ENCODE measurements at regions not wholly inside any gene's neighbourhood (a gene's known extent, or its start where the extent isn't known, plus 50 kb on each side); places are given as distances from the start of the nearest gene placed in this dataset.
A peak's percentile ranks its signal among the peaks of the same experiment; 100 is the strongest.

GRCh38 chr10:34886906-34887642 lies 72.0 kb upstream of the PARD3 start:
- no peak overlapping the region for H3K4me2 ChIP-seq (ENCODE audit: low read depth, low read length)
- in situ Hi-C loops (cut with HindIII; ENCODE audit: extremely low pct_ligation_motif_present, low pct_unique_long_range_greater_than_20kb) (no loop called here), intact Hi-C loops (cut with micrococcal nuclease; ENCODE audit: unreplicated experiment) (no loop called here)
- no peaks in the 10 kb centered on the region for H3K9me3 ChIP-seq (ENCODE audit: low read length)
- BruUV-seq (replicated peaks), result no TSS peak
- H3K27me3 ChIP-seq (ENCODE audit: control insufficient read depth in 1 of 2, insufficient read depth in 2 of 2, low read length in 2 of 2), result peaks cover 0 to 3% of the 10 kb centered on the region in 2 experiments; a peak in 3 of 5 replicates
- CTCF ChIA-PET (ENCODE audit: low intra/inter-chr PET ratio, low total read pairs), result no interaction called here
- no peaks in the 10 kb centered on the region for H3K79me2 ChIP-seq (ENCODE audit: insufficient read depth, low read length)
- H3K4me3 ChIP-seq (replicated peaks in 1 of 3; ENCODE audit: insufficient read depth in 1 of 3, low read depth in 2 of 3, low read length in 3 of 3), result no peak overlapping the region
- H3K9ac ChIP-seq (ENCODE audit: insufficient read depth, low read depth, low read length), result no peak overlapping the region
- 0 out of 2 replicates have a peak, but pooled peaks have one; percentile 18 for TF ChIP-seq CEBPB (IDR thresholded peaks at IDR 0.05; ENCODE audit: borderline replicate concordance, low read depth, low read length)
- TF ChIP-seq, protein P1, sequence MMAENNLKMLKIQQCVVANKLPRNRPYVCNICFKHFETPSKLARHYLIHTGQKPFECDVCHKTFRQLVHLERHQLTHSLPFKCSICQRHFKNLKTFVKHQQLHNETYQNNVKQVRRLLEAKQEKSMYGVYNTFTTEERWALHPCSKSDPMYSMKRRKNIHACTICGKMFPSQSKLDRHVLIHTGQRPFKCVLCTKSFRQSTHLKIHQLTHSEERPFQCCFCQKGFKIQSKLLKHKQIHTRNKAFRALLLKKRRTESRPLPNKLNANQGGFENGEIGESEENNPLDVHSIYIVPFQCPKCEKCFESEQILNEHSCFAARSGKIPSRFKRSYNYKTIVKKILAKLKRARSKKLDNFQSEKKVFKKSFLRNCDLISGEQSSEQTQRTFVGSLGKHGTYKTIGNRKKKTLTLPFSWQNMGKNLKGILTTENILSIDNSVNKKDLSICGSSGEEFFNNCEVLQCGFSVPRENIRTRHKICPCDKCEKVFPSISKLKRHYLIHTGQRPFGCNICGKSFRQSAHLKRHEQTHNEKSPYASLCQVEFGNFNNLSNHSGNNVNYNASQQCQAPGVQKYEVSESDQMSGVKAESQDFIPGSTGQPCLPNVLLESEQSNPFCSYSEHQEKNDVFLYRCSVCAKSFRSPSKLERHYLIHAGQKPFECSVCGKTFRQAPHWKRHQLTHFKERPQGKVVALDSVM (CRISPR knock-in tag; IDR thresholded peaks at IDR 0.05), result peak; percentile 47; the same call in 1 of the 2 replicates
- TF ChIP-seq ONECUT2 (CRISPR knock-in tag; IDR thresholded peaks at IDR 0.05), result no peak
- POLR2A ChIA-PET, result no interaction called here
- H3K27ac ChIP-seq (ENCODE audit: extremely low read length, insufficient read depth, low read length), result no peak overlapping the region
- H4K20me1 ChIP-seq (ENCODE audit: insufficient read depth, low read length), result no peaks in the 10 kb centered on the region
- FAIRE-seq (no peak), DNase-seq (ENCODE audit: low spot score) (no peak), ATAC-seq (no peak)
- WGBS (ENCODE audit: low lambda C conversion rate), result 11% methylated on average over 8 of the region's 8 CpGs
- H2AFZ ChIP-seq (ENCODE audit: low read length), result no peak overlapping the region
- H3K36me3 ChIP-seq (replicated peaks in 1 of 2; ENCODE audit: control insufficient read depth in 1 of 2, insufficient read depth in 2 of 2, low read length in 2 of 2), result no peaks in the 10 kb centered on the region
- H3K4me1 ChIP-seq (ENCODE audit: insufficient read depth, low read length), result peaks cover 22% of the 10 kb centered on the region

GRCh38 chr10:34885898-34886297 lies 70.8 kb upstream of the PARD3 start:
- peaks cover 0 to 3% of the 10 kb centered on the region in 2 experiments; a peak in 3 of 5 replicates for H3K27me3 ChIP-seq (ENCODE audit: control insufficient read depth in 1 of 2, insufficient read depth in 2 of 2, low read length in 2 of 2)
- H2AFZ ChIP-seq (ENCODE audit: low read length), result no peak overlapping the region
- no peaks in the 10 kb centered on the region for H3K36me3 ChIP-seq (replicated peaks in 1 of 2; ENCODE audit: control insufficient read depth in 1 of 2, insufficient read depth in 2 of 2, low read length in 2 of 2)
- no peak overlapping the region for H3K27ac ChIP-seq (ENCODE audit: extremely low read length, insufficient read depth, low read length)
- H3K4me3 ChIP-seq (replicated peaks in 1 of 3; ENCODE audit: insufficient read depth in 1 of 3, low read depth in 2 of 3, low read length in 3 of 3), result no peak overlapping the region
- H3K79me2 ChIP-seq (ENCODE audit: insufficient read depth, low read length), result no peaks in the 10 kb centered on the region
- H3K9me3 ChIP-seq (ENCODE audit: low read length), result no peaks in the 10 kb centered on the region
- no peak for TF ChIP-seq ZSCAN30 (CRISPR knock-in tag; IDR thresholded peaks at IDR 0.05)
- no peak for TF ChIP-seq KLF9 (CRISPR knock-in tag; IDR thresholded peaks at IDR 0.05; ENCODE audit: low read depth)
- ChIA-PET POLR2A (no interaction called here), CTCF (ENCODE audit: low intra/inter-chr PET ratio, low total read pairs) (no interaction called here)
- FAIRE-seq (no peak), ATAC-seq (no peak), DNase-seq (ENCODE audit: low spot score) (no peak)
- WGBS (ENCODE audit: low lambda C conversion rate), result 73% methylated on average over 3 of the region's 3 CpGs
- no peak overlapping the region for H3K9ac ChIP-seq (ENCODE audit: insufficient read depth, low read depth, low read length)
- intact Hi-C loops (cut with micrococcal nuclease; ENCODE audit: unreplicated experiment) (no loop called here), in situ Hi-C loops (cut with HindIII; ENCODE audit: extremely low pct_ligation_motif_present, low pct_unique_long_range_greater_than_20kb) (no loop called here)
- no TSS peak for BruUV-seq (replicated peaks)
- no peaks in the 10 kb centered on the region for H4K20me1 ChIP-seq (ENCODE audit: insufficient read depth, low read length)
- H3K4me1 ChIP-seq (ENCODE audit: insufficient read depth, low read length), result peaks cover 19% of the 10 kb centered on the region
- no peak overlapping the region for H3K4me2 ChIP-seq (ENCODE audit: low read depth, low read length)
